ENCODE measurements at regions not wholly inside any gene's neighbourhood (a gene's known extent, or its start where the extent isn't known, plus 50 kb on each side); places are given as distances from the start of the nearest gene placed in this dataset.
"Not testable (repeated sequence)": the region's sequence is repeated elsewhere in the genome, so short reads cannot be mapped to it uniquely, and the experiment has no call there.

GRCh38 chr2:13443554-13444261 is 727.0 kb downstream of the TRIB2 start:
- not testable (repeated sequence) for DNase-seq

GRCh38 chr2:13462464-13462863 is 745.7 kb downstream of the TRIB2 start:
- DNase-seq, result no peak

- DNase-seq, result no peak
Observed at GRCh38 chr2:13466076-13466475, 749.3 kb downstream of the TRIB2 start.

DNA sequence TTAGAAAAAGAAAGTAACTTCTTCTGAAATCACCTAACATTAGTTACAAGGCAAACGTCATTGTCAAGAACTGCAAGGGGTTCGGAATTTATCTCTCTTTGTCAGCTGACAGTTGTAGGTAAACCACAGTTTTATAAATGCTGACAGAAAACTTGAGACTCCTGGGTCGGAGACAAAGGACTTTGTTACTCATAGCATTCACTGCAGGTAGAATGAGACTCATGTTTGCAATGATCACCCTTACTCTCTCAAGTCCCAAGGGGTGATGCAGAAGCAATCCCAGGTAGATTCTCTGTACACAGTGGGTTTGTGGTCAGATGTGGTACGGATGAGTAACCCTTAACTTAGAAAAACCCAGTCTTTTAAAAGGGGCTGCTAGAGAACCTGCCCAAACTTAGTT is 757.8 kb downstream of the TRIB2 start:
- DNase-seq, result no peak

DNA sequence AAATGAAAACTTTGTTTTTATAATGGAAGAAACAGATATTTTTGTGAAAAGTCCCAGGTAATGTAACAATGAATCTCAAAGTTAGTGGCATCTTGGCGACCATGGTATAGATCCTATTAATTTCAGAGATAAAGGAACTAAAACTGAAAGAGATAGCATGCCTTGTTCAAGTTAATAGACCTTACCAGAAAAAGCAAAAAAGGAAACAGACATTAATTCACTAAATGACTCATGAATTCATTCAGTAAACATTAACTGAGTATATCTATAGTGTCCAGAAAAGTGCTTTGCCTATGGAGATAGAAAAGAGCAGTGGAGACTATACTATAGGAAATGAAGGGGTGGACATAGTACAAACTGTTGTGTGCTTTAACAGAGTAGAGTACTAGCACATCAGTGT is 763.3 kb downstream of the TRIB2 start:
- no peak for DNase-seq

GRCh38 chr2:13481201-13481600 is 764.5 kb downstream of the TRIB2 start:
- no peak for DNase-seq

GRCh38 chr2:13485256-13485655 is 768.5 kb downstream of the TRIB2 start:
- DNase-seq, result no peak

GRCh38 chr2:13488965-13489364 is 772.2 kb downstream of the TRIB2 start:
- DNase-seq, result no peak

DNA sequence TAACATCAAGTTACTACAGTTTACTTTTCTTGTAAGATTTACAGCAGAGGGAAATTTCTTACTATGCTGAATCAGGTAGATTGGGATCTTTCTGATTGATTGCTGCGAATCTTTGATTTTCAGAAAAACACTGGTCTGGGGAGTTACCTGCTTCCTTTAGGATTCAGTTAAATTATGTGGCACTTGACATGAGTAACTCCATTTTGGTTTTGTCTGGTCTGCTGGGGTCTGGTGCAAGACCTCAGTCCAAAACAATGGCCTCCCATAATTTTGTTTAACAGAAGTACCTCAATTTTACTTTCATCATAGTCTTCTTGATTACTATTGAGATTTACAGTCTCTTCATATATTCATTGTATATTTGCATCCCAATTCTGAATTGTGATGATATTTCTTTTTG is 775.5 kb downstream of the TRIB2 start:
- no peak for DNase-seq

GRCh38 chr2:13495051-13495450 is 778.3 kb downstream of the TRIB2 start:
- no peak for DNase-seq

GRCh38 chr2:13504808-13505207 is 788.1 kb downstream of the TRIB2 start:
- DNase-seq, result no peak

- DNase-seq, result peak in 1 of 2 experiments; percentile 47
Observed at GRCh38 chr2:13508671-13509070, 791.9 kb downstream of the TRIB2 start.

- no peak for DNase-seq
Observed at GRCh38 chr2:13515254-13515653, 798.5 kb downstream of the TRIB2 start.

- peak in 1 of 2 experiments; percentile 11 for DNase-seq
Observed at GRCh38 chr2:13522096-13522495, 805.4 kb downstream of the TRIB2 start.

GRCh38 chr2:13522917-13523821 is 806.4 kb downstream of the TRIB2 start:
- DNase-seq, result peak in 1 of 2 experiments; percentile 38

- no peak for DNase-seq
Observed at GRCh38 chr2:13524492-13524891, 807.8 kb downstream of the TRIB2 start.

DNA sequence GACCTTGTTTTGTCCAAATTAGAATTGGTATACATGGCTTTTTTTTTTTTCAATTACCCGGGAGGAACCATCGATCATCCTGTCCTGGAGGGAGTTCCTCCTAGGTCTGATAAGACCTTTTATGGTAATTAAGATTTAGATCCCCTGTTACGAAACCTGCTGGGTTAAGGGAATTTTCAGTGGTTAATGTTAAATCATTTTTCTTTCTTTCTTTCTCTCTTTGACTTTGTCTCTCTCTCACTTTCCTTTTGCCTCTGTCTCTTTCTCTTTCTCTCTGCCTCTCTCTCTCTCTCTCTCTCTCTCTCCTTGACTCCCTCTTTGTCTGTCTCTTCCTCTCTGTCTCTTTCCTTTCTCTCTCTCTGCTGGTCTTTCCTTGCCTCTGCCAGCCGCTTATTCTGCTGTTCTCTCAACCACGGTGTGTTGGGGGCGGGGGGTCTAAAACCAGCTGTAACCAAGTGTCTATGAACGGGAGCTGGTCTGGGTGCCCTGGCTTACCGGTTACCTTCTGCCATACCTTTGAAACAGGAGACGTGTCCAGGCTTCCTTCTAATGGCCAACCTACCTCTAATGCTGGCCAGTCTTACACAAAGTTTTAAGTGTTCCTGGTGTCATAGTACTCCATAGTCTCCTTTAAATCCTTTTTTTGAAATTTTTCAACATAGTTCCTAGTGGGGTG is 815.1 kb downstream of the TRIB2 start:
- not testable (repeated sequence) for DNase-seq

DNA sequence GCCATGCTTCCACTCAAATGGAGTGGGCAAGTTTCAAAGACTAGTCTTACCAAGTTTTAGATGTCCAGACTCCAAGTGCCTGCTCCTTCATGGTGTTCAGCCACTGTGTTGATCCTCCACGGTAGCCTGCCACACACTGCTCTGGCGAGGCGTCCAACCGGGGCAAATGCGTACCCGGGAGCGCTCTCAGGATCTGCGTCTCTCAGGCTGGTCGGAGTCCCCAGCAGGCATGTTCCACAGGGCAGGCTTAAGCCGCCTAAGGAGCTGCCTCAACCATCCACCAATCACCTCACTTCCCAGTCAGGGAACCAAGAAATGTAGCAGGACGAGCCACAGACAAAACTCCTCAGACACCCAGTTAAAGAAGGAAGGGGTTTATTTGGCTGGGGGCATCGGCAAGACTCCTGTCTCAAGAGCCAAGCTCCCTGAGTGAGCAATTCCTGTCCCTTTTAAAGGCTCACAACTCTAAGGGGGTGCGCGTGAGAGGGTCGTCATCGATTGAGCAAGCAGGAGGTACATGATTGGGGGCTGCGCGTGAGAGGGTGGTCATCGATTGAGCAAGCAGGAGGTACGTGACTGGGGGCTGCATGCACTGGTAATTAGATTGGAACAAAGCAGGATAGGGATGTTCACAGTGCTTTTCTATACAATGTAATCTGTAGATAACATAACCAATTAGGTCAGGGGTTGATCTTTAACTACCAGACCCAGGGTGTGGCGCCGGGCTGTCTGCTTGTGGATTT is 816.2 kb downstream of the TRIB2 start:
- not testable (repeated sequence) for DNase-seq

DNA sequence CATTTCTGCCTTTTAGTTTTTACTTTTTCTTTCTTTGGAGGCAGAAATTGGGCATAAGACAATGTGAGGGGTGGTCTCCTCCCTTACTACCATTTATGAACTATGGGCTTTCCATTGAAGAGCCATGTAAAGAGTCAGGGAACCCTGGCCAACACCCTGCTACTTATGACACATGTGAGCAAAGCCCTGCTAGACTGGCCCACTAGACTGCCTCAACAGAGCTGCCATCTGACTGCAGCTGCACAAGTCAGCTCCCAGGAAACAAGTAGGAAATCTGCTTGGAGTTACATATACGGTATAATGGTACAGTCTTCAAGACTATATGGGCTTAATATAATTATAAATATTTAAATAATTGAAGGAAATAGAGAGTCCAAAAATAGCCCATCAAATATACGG is 816.8 kb downstream of the TRIB2 start:
- DNase-seq, result no peak

DNA sequence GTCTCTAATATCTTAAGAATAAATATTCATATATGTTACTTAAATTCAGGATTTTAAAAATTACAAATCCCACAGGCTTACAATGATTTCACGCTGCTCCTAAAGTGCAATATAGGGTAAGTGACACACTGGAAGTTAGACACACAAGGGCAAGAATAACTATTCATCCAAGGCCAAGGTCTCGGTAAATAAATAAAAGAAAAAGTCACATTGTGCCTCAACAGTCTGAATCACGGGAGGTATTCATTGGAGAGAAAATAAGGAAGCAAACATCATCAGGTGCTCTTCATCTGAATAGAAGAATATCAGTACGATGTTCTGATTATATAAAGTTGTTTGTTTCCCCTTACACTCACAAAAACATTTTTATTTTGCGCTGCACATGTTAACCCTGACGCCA is 820.2 kb downstream of the TRIB2 start:
- DNase-seq, result no peak

GRCh38 chr2:13537771-13538349 is 821.1 kb downstream of the TRIB2 start:
- DNase-seq, result no peak

DNA sequence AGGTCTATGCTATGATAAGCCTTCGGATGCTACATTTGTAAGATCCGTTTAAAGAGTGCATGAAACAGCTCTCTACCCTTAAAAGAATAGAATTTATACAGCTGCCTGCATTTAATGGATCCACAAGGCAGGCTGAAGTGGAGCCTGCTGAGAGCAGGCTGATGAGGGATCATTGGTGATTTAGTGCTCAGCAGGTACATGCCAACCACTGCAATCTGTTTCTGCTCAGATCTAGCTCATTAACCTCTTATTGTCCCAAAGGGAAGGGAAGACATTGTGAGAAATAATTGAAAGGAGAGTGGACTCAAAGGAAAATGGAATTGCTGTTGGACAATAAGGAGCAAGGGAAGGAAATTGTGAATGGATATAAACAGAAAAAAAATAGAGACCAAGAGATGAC is 822.6 kb downstream of the TRIB2 start:
- DNase-seq, result peak; percentile 28 to 83

Measured in NCI-H2081 (cell line).